H1 (cell line): ENCODE measurements at regions not wholly inside any gene's neighbourhood (a gene's known extent, or its start where the extent isn't known, plus 50 kb on each side); places are given as distances from the start of the nearest gene placed in this dataset.

Experiments
- BACH1 ChIP-seq: IDR thresholded peaks from 2 replicates; pipeline ENCODE4 v1.6.1; 2012; ENCODE audit warnings: low read length, improper control_type of control experiment
- CBX8 ChIP-seq: fragments of 300-800, 300-1000 bp; sonication (generic); IDR thresholded peaks from 2 replicates; pipeline ENCODE4 v1.7.1; 2016; ENCODE audit warnings: low read depth, low read length, borderline replicate concordance
- CHD2 ChIP-seq: IDR thresholded peaks from 2 replicates; pipeline ENCODE4 v1.6.1; 2012; ENCODE audit warnings: low read length, improper control_type of control experiment
- EZH2 ChIP-seq: fragments of 200-600 bp; sonication (generic); IDR thresholded peaks from 2 replicates; pipeline ENCODE4 v1.7.1; 2012; ENCODE audit warnings: low read depth, mild to moderate bottlenecking, moderate library complexity, low read length, inconsistent platforms; ENCODE audit not compliant: severe bottlenecking
- HDAC2 ChIP-seq, 2 experiments: fragments of 300-600 bp in 1 of 2; sonication (generic) in 1 of 2; IDR thresholded peaks; 2 replicates each; pipeline ENCODE4 v1.6.1; 2011 to 2012; ENCODE audit warnings: low read depth in 2 of 2, low read length in 2 of 2, mild to moderate bottlenecking in 2 of 2, moderate library complexity in 2 of 2, borderline replicate concordance in 1 of 2, inconsistent platforms in 1 of 2
- JUND ChIP-seq: IDR thresholded peaks from 2 replicates; pipeline ENCODE4 v1.6.1; 2011; ENCODE audit warnings: mild to moderate bottlenecking, improper control_type of control experiment, low read length
- POLR2A ChIP-seq, 2 experiments: IDR thresholded peaks; 1 replicate in 1 of 2; 2 replicates in 1 of 2; pipeline ENCODE4 v1.6.1; 2011; ENCODE audit warnings: low read depth in 2 of 2, low read length in 2 of 2, mild to moderate bottlenecking in 2 of 2; ENCODE audit errors: control extremely low read depth in 1 of 2
- RBBP5 ChIP-seq: IDR thresholded peaks from 2 replicates; pipeline ENCODE4 v1.7.1; 2012; ENCODE audit warnings: low read depth, mild to moderate bottlenecking, inconsistent platforms, low read length, moderate library complexity, borderline replicate concordance
- SAP30 ChIP-seq: fragments of 300-600 bp; sonication (generic); IDR thresholded peaks from 2 replicates; pipeline ENCODE4 v1.7.1; 2012; ENCODE audit warnings: low read length, moderate library complexity, mild to moderate bottlenecking, inconsistent platforms; ENCODE audit not compliant: insufficient read depth, insufficient replicate concordance
- SP2 ChIP-seq: IDR thresholded peaks from 2 replicates; pipeline ENCODE4 v1.6.1; 2012; ENCODE audit warnings: mild to moderate bottlenecking, low read length, inconsistent platforms
- SRF ChIP-seq: IDR thresholded peaks from 2 replicates; pipeline ENCODE4 v1.6.1; 2011; ENCODE audit warnings: mild to moderate bottlenecking, low read depth, low read length, moderate library complexity
- TBP ChIP-seq: IDR thresholded peaks from 2 replicates; pipeline ENCODE4 v1.6.1; 2011; ENCODE audit warnings: low read depth, low read length, improper control_type of control experiment
- TEAD4 ChIP-seq: IDR thresholded peaks from 2 replicates; pipeline ENCODE4 v1.6.1; 2012; ENCODE audit warnings: low read depth, low read length, inconsistent platforms, mixed read lengths
- TF ChIP-seq, protein P1 (sequence below), 3 experiments: IDR thresholded peaks; 1 replicate in 2 of 3; 2 replicates in 1 of 3; pipeline versions ENCODE4 v1.5.1 to v1.6.1; 2011; ENCODE audit warnings: low read length in 3 of 3, mild to moderate bottlenecking in 3 of 3, inconsistent platforms in 2 of 3, low read depth in 1 of 3, moderate library complexity in 1 of 3; ENCODE audit not compliant: insufficient read depth in 1 of 3; ENCODE audit errors: control extremely low read depth in 1 of 3

DNA sequence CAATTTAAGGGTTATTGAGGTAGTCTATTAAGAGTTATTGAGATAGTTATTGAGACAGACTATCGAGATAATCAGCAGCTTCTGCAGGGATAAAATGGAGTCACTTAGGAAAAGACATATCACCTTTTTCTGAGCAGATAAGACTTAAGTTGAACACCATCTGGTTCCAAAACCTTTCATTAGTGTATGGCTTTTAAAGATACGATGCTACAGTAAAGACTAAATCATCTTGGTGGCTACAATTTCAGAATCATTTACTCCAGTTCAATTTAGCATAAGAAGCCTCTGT lies 68.6 kb upstream of the DNAJC10 start:
- TF ChIP-seq HDAC2 (IDR thresholded peaks at IDR 0.05; ENCODE audit: borderline replicate concordance in 1 of 2, low read depth in 2 of 2, low read length in 2 of 2): no peak
- TF ChIP-seq EZH2: no peak
- TF ChIP-seq SAP30: no peak
- no peak for TF ChIP-seq TBP
- no peak for TF ChIP-seq BACH1
- no peak for TF ChIP-seq CHD2
- TF ChIP-seq JUND: no peak
- TF ChIP-seq, protein P1, sequence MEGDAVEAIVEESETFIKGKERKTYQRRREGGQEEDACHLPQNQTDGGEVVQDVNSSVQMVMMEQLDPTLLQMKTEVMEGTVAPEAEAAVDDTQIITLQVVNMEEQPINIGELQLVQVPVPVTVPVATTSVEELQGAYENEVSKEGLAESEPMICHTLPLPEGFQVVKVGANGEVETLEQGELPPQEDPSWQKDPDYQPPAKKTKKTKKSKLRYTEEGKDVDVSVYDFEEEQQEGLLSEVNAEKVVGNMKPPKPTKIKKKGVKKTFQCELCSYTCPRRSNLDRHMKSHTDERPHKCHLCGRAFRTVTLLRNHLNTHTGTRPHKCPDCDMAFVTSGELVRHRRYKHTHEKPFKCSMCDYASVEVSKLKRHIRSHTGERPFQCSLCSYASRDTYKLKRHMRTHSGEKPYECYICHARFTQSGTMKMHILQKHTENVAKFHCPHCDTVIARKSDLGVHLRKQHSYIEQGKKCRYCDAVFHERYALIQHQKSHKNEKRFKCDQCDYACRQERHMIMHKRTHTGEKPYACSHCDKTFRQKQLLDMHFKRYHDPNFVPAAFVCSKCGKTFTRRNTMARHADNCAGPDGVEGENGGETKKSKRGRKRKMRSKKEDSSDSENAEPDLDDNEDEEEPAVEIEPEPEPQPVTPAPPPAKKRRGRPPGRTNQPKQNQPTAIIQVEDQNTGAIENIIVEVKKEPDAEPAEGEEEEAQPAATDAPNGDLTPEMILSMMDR (IDR thresholded peaks at IDR 0.05; ENCODE audit: control extremely low read depth in 1 of 3, insufficient read depth in 1 of 3, low read depth in 1 of 3, low read length in 3 of 3): no peak
- no peak for TF ChIP-seq TEAD4
- no peak for TF ChIP-seq SP2
- no peak for TF ChIP-seq POLR2A (IDR thresholded peaks at IDR 0.05; ENCODE audit: control extremely low read depth in 1 of 2, low read depth in 2 of 2, low read length in 2 of 2)
- no peak for TF ChIP-seq RBBP5
- no peak for TF ChIP-seq CBX8
- no peak for TF ChIP-seq SRF
